HG03432 (cell line): ENCODE measurements at regions not wholly inside any gene's neighbourhood (a gene's known extent, or its start where the extent isn't known, plus 50 kb on each side); places are given as distances from the start of the nearest gene placed in this dataset.

Experiments
- ATAC-seq: cut with Tn5 transposase; IDR thresholded peaks from one replicate; pipeline ENCODE4 v1.9.1; 2021; ENCODE audit warnings: mild to moderate bottlenecking, moderate library complexity; ENCODE audit not compliant: unreplicated experiment

GRCh38 chr9:81394881-81395675, 294.3 kb downstream of the TLE1 start:
- no peak for ATAC-seq

- ATAC-seq = no peak
Measured at GRCh38 chr9:81393985-81394811, 295.1 kb downstream of the TLE1 start.

- ATAC-seq = no peak
Measured at GRCh38 chr9:81391457-81391825, 297.9 kb downstream of the TLE1 start.

GRCh38 chr9:81390792-81391456, 298.4 kb downstream of the TLE1 start:
- no peak for ATAC-seq

- ATAC-seq = no peak
Measured at GRCh38 chr9:81389569-81389993, 299.8 kb downstream of the TLE1 start.

- no peak for ATAC-seq
Measured at GRCh38 chr9:81388831-81389230, 300.5 kb downstream of the TLE1 start.

GRCh38 chr9:81387360-81388106, 301.8 kb downstream of the TLE1 start:
- no peak for ATAC-seq

- ATAC-seq = no peak
Measured at GRCh38 chr9:81384911-81385310, 304.4 kb downstream of the TLE1 start.

GRCh38 chr9:81382281-81382680, 307.1 kb downstream of the TLE1 start:
- no peak for ATAC-seq

- no peak for ATAC-seq
Measured at GRCh38 chr9:81381694-81382093, 307.7 kb downstream of the TLE1 start.

GRCh38 chr9:81380504-81381359, 308.6 kb downstream of the TLE1 start:
- ATAC-seq = no peak

- ATAC-seq = no peak
Measured at GRCh38 chr9:81379655-81380054, 309.7 kb downstream of the TLE1 start.

GRCh38 chr9:81377921-81378320, 311.4 kb downstream of the TLE1 start:
- ATAC-seq = no peak

- ATAC-seq = no peak
Measured at GRCh38 chr9:81377320-81377719, 312.0 kb downstream of the TLE1 start.

GRCh38 chr9:81375187-81376100, 313.9 kb downstream of the TLE1 start:
- ATAC-seq = no peak

- ATAC-seq = no peak
Measured at GRCh38 chr9:81374459-81375186, 314.7 kb downstream of the TLE1 start.

- no peak for ATAC-seq
Measured at GRCh38 chr9:81373294-81373693, 316.1 kb downstream of the TLE1 start.

- no peak for ATAC-seq
Measured at GRCh38 chr9:81372628-81373191, 316.6 kb downstream of the TLE1 start.
